GM06990 (cell line): ENCODE measurements at regions not wholly inside any gene's neighbourhood (a gene's known extent, or its start where the extent isn't known, plus 50 kb on each side); places are given as distances from the start of the nearest gene placed in this dataset.

Source experiments
- DNase-seq: peaks from one replicate; pipeline ENCODE4 v3.0.0-alpha.2; 2011; ENCODE audit not compliant: insufficient read length; ENCODE audit errors: extremely low read depth
- H3K27me3 ChIP-seq: replicated peaks from 2 replicates; pipeline ENCODE4 v1.6.0; 2011; ENCODE audit warnings: low read length; ENCODE audit not compliant: control insufficient read depth, insufficient read depth
- H3K36me3 ChIP-seq: 2 replicates; pipeline ENCODE4 v1.5.1; 2011; ENCODE audit warnings: low read length; ENCODE audit not compliant: control insufficient read depth, insufficient read depth
- H3K4me3 ChIP-seq: replicated peaks from 2 replicates; pipeline ENCODE4 v1.5.1; 2011; ENCODE audit warnings: low read depth, mild to moderate bottlenecking, control low read depth, low read length
- TF ChIP-seq, protein P1 (sequence below): IDR thresholded peaks from 2 replicates; pipeline ENCODE4 v1.5.1; 2011; ENCODE audit warnings: low read length, control low read depth, mild to moderate bottlenecking, inconsistent platforms; ENCODE audit not compliant: insufficient read depth, poor library complexity, severe bottlenecking

DNA sequence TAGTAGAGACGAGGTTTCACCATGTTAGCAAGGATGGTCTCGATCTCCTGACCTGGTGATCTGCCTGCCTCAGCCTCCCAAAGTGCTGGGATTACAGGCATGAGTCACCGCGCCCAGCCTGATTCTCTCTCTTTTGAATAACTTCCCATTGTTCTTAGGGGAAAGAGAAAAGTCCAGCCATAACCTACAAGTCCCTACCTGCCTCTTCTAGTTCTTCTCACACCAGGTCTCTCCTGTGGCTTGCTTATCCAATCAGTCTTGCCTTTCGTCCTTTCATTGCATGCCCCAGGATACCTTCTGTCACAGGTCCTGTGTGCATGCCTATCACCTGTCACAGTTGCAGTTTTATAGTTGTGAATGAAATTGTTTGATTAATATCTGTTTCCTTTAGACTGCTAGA, 148.1 kb downstream of the SLC4A3 start:
- Histone ChIP-seq H3K27me3 (no peaks in the 10 kb centered on the region; the same call in 1 of the 2 replicates), H3K36me3 (no peaks in the 10 kb centered on the region), H3K4me3 (no peak overlapping the region)
- TF ChIP-seq, protein P1, sequence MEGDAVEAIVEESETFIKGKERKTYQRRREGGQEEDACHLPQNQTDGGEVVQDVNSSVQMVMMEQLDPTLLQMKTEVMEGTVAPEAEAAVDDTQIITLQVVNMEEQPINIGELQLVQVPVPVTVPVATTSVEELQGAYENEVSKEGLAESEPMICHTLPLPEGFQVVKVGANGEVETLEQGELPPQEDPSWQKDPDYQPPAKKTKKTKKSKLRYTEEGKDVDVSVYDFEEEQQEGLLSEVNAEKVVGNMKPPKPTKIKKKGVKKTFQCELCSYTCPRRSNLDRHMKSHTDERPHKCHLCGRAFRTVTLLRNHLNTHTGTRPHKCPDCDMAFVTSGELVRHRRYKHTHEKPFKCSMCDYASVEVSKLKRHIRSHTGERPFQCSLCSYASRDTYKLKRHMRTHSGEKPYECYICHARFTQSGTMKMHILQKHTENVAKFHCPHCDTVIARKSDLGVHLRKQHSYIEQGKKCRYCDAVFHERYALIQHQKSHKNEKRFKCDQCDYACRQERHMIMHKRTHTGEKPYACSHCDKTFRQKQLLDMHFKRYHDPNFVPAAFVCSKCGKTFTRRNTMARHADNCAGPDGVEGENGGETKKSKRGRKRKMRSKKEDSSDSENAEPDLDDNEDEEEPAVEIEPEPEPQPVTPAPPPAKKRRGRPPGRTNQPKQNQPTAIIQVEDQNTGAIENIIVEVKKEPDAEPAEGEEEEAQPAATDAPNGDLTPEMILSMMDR, result no peak
- DNase-seq, result no peak

DNA sequence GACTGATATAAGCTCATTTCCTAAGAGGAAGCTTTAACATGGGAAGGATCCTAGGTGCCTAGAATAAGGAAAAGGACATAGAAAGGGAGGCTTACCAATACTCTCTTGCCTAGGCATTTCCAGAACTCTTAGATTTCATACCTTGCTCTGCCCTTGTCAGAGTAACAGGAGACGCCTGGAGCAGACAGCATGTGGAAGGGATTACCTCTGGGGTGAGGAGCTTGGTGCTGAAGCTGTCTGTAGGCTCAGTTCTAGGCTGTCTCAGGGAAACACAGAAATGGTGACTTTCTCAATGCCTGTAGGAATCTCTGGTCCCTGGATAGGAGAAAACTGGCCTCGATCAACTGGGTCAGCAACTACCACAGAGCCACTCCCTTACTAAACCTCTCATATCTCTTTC, 150.0 kb downstream of the SLC4A3 start:
- Histone ChIP-seq H3K4me3 (no peak overlapping the region), H3K27me3 (no peaks in the 10 kb centered on the region; the same call in 1 of the 2 replicates), H3K36me3 (no peaks in the 10 kb centered on the region)
- TF ChIP-seq, protein P1, result no peak
- DNase-seq, result no peak

DNA sequence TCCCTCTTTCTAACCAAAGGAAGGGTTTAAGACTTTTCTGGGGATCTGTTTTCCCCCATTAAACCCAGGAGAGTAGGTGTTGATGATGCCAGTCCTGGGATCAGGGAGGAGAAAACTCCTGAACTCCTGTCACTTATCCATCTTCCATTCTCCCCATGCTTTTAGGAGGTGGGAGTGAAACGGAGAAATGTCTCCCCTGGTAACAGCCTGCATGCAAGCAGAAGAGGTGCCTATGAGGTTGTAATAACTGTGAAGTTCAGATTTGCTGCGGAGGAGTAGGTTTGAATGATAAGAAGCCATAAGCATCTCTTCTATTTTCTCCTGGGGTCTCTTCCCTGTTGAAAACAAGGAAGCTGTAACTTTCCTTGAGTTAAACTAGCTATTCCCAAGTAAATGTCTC, 150.8 kb downstream of the SLC4A3 start:
- Histone ChIP-seq H3K27me3 (no peaks in the 10 kb centered on the region; the same call in 1 of the 2 replicates), H3K36me3 (no peaks in the 10 kb centered on the region), H3K4me3 (no peak overlapping the region)
- TF ChIP-seq, protein P1, result no peak
- DNase-seq, result no peak

DNA sequence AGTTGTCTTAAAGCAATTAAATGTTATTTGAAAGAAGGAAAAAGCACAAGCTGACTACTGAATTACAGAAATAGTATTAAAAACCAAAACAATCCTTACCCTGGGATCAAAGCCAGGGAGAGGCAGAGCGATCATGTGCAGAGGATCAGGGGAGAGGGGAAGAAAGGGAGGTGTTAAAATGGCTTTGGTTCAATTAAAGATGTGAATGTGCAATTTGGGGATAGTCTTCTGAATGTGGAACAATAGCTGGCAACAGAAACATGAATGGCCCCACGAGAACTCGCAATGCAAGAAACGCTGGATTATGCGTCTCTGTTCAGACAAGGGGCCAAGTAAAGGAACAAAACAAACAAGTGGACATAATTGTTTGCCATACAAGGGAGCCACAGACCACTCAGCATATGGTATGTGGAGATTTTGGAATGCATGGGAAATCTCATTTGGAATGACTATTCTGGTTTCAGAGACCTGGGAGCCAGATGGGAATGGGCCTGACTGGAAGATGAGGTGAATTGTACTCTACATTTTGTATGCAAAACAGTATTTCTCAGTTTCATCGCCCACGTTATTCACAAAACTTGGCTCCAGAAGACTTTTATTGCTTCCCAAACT, 155.4 kb downstream of the SLC4A3 start:
- DNase-seq, result no peak
- TF ChIP-seq, protein P1, result no peak
- Histone ChIP-seq H3K27me3 (no peaks in the 10 kb centered on the region; the same call in 1 of the 2 replicates), H3K4me3 (no peak overlapping the region), H3K36me3 (no peaks in the 10 kb centered on the region)

DNA sequence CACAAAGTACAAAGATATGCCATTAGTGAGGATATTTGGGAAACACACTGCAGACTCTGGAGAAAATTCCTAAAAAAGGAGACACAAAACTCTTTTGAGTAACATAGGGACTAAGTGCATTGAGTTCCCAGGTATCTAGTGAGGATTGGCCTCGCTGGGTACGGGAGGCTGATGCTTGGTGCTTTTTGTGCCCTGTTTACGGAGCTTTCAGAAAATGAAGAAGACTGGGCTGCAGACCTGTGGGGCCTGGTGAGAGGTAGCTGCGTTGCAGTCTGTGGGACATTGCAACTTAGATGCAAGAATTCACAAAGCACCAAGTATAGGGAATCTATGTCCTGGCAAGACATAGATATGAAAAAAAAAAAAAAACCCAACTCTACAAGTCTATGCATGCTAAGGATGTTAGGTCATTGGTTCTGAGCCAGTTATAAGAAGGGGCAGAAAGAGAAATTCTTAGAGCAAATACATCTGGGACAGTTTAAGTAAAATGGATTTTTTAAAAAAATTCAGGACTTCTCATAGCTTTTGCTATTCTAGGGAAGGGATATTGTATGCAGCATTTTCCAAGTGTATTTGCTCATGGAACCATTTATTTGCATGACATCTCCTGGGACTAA, 156.0 kb downstream of the SLC4A3 start:
- Histone ChIP-seq H3K27me3 (no peaks in the 10 kb centered on the region), H3K4me3 (no peak overlapping the region), H3K36me3 (no peaks in the 10 kb centered on the region)
- TF ChIP-seq, protein P1, result no peak
- DNase-seq, result no peak

DNA sequence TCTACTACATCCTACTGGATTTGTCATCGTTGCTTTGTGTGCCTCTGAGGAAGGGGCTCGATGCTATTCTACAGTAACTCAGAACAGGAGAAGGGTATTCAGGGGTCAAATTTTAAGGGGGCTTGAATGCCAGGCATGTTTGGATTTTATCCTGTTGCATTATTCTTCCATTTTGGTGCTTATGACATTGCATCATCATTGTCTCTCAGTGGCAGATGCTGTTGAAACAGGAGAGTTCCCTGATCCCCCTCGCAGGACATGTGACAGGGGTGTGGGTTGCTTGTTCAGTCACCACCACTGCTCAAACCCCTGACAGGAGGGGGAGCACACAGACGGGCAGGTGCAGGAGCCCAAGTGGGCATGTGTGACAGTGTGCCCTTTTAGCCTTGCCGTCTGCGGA, 156.7 kb downstream of the SLC4A3 start:
- no peaks in the 10 kb centered on the region for H3K27me3 ChIP-seq
- TF ChIP-seq, protein P1, result no peak
- H3K4me3 ChIP-seq, result no peak overlapping the region
- no peaks in the 10 kb centered on the region for H3K36me3 ChIP-seq
- DNase-seq, result no peak
